Activated CD8-positive, alpha-beta T cell treated with anti-CD3 and anti-CD28 coated beads for 36 hours (primary cell): ENCODE measurements at regions not wholly inside any gene's neighbourhood (a gene's known extent, or its start where the extent isn't known, plus 50 kb on each side); places are given as distances from the start of the nearest gene placed in this dataset.

Experiments used
- ATAC-seq: fragments of 200-7000 bp; cut with Tn5 transposase; one replicate; pipeline ENCODE4 v1.10.0; 2021; ENCODE audit warnings: mild to moderate bottlenecking, moderate library complexity
- CTCF ChIA-PET: fragments of 350-600 bp; sonication (Branson Sonifier 250); formaldehyde crosslinking; loops from one replicate; lab custom pipeline; 2021; ENCODE audit warnings: antibody characterized with exemption; lab: Charles Lee
- POLR2A ChIA-PET: fragments of 350-600 bp; sonication (Branson Sonifier 250); formaldehyde crosslinking; loops from one replicate; lab custom pipeline; 2021; ENCODE audit warnings: antibody characterized with exemption; lab: Charles Lee
- DNase-seq: peaks from one replicate; pipeline ENCODE4 v3.0.0-alpha.2; 2020
- H3K27ac Mint-ChIP-seq: one replicate; pipeline ENCODE4 v1.8.0; 2021; ENCODE audit warnings: mild to moderate bottlenecking, mixed read lengths
- H3K27me3 Mint-ChIP-seq: one replicate; pipeline ENCODE4 v1.8.0; 2021; ENCODE audit warnings: mixed read lengths
- H3K36me3 Mint-ChIP-seq: one replicate; pipeline ENCODE4 v1.8.0; 2021; ENCODE audit warnings: low read depth, mixed read lengths
- H3K4me1 Mint-ChIP-seq: one replicate; pipeline ENCODE4 v1.8.0; 2021; ENCODE audit warnings: low read depth, mixed read lengths
- H3K4me3 Mint-ChIP-seq: one replicate; pipeline ENCODE4 v1.8.0; 2021; ENCODE audit warnings: mild to moderate bottlenecking, moderate library complexity, mixed read lengths
- H3K9me3 Mint-ChIP-seq: one replicate; pipeline ENCODE4 v1.8.0; 2021; ENCODE audit warnings: mixed read lengths
- intact Hi-C: fragments of 100-400 bp; cut with micrococcal nuclease; formaldehyde crosslinking; loops from one replicate; pipeline ENCODE4 v1.10.0; 2022
- TF ChIP-seq, protein P1 (sequence below): fragments of 200-600 bp; IDR thresholded peaks from one replicate; pipeline ENCODE4 v1.8.0; 2022; ENCODE audit warnings: antibody characterized with exemption, mild to moderate bottlenecking

DNA sequence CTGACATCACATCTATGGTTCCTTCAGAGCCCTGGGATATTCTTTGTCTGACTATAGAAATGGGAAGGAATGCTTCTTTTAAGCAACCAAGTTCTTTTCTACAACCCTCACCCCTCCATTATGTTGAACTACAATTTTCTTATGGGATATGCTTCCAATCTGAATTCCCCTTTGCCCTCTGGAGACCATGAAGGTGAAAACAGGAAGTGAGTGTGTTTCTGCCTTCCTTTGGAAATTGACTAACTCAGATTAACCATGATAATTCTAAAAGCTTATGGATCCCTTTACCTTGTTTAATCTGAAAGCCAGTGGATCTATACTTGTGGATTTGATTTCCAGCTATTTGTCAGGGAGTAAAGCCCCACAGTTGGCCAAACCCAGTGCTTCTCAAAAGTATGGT lies 90.8 kb upstream of the SERTM1 start:
- TF ChIP-seq, protein P1, sequence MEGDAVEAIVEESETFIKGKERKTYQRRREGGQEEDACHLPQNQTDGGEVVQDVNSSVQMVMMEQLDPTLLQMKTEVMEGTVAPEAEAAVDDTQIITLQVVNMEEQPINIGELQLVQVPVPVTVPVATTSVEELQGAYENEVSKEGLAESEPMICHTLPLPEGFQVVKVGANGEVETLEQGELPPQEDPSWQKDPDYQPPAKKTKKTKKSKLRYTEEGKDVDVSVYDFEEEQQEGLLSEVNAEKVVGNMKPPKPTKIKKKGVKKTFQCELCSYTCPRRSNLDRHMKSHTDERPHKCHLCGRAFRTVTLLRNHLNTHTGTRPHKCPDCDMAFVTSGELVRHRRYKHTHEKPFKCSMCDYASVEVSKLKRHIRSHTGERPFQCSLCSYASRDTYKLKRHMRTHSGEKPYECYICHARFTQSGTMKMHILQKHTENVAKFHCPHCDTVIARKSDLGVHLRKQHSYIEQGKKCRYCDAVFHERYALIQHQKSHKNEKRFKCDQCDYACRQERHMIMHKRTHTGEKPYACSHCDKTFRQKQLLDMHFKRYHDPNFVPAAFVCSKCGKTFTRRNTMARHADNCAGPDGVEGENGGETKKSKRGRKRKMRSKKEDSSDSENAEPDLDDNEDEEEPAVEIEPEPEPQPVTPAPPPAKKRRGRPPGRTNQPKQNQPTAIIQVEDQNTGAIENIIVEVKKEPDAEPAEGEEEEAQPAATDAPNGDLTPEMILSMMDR: no peak
- no peak overlapping the region for H3K27ac Mint-ChIP-seq
- peaks cover 1% of the 10 kb centered on the region for H3K27me3 Mint-ChIP-seq
- H3K4me1 Mint-ChIP-seq: no peaks in the 10 kb centered on the region
- H3K4me3 Mint-ChIP-seq: no peak overlapping the region
- H3K36me3 Mint-ChIP-seq: no peaks in the 10 kb centered on the region
- DNase-seq (no peak), ATAC-seq (no peak)
- CTCF ChIA-PET: interaction anchor here (1.4 kb wide), 1 partner anchor 15 kb away, joined by 3 read pairs; no protein-coding TSS in a partner anchor
- POLR2A ChIA-PET: no interaction called here
- intact Hi-C loops: no loop called here
- no peaks in the 10 kb centered on the region for H3K9me3 Mint-ChIP-seq

- no peak overlapping the region for H3K4me3 Mint-ChIP-seq
- H3K9me3 Mint-ChIP-seq: peaks cover 1% of the 10 kb centered on the region
- ChIA-PET CTCF (no interaction called here), POLR2A (no interaction called here)
- ATAC-seq: no peak
- no peaks in the 10 kb centered on the region for H3K27me3 Mint-ChIP-seq
- no peaks in the 10 kb centered on the region for H3K4me1 Mint-ChIP-seq
- H3K36me3 Mint-ChIP-seq: no peaks in the 10 kb centered on the region
- TF ChIP-seq, protein P1: no peak
- no peak overlapping the region for H3K27ac Mint-ChIP-seq
- intact Hi-C loops: no loop called here
- DNase-seq: no peak
Observed at GRCh38 chr13:36599641-36600040, 74.2 kb upstream of the SERTM1 start.

DNA sequence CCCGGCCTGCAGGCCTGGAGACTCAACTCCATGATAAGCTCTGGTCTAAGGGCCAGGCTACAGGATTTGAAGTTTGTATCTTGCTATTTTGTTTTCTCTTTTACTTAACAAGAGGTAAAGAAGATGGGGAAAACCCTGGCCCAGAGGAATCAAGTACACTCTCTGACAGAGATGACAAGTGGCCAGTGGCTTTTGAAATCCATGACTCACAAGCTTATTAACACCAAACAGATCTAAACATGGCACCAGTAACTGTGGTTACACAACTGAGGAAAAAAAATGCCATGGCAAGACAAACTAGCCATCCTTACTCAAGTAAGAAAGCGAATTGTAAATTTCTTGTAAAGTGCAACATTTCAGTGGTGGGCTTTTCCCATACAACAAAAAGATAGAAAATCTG lies 72.6 kb upstream of the SERTM1 start:
- ChIA-PET CTCF (interaction anchor here (1.3 kb wide), 1 partner anchor 9 kb away, joined by 3 read pairs; no protein-coding TSS in a partner anchor), POLR2A (no interaction called here)
- H3K36me3 Mint-ChIP-seq: no peaks in the 10 kb centered on the region
- H3K4me1 Mint-ChIP-seq: no peaks in the 10 kb centered on the region
- H3K27me3 Mint-ChIP-seq: no peaks in the 10 kb centered on the region
- intact Hi-C loops: no loop called here
- no peak overlapping the region for H3K27ac Mint-ChIP-seq
- H3K9me3 Mint-ChIP-seq: peaks cover 1% of the 10 kb centered on the region
- no peak for DNase-seq
- no peak for ATAC-seq
- TF ChIP-seq, protein P1: no peak
- H3K4me3 Mint-ChIP-seq: no peak overlapping the region

- POLR2A ChIA-PET: no interaction called here
- Mint-ChIP-seq H3K4me1 (no peaks in the 10 kb centered on the region), H3K4me3 (no peak overlapping the region), H3K27me3 (no peaks in the 10 kb centered on the region), H3K27ac (no peak overlapping the region), H3K36me3 (no peaks in the 10 kb centered on the region), H3K9me3 (peaks cover 1% of the 10 kb centered on the region)
- no peak for ATAC-seq
- CTCF ChIA-PET: no interaction called here
- TF ChIP-seq, protein P1: no peak
- intact Hi-C loops: no loop called here
- DNase-seq: no peak
Observed at GRCh38 chr13:36606060-36606459, 67.8 kb upstream of the SERTM1 start.

- DNase-seq (no peak), ATAC-seq (no peak)
- Mint-ChIP-seq H3K9me3 (no peaks in the 10 kb centered on the region), H3K4me1 (no peaks in the 10 kb centered on the region), H3K27me3 (no peaks in the 10 kb centered on the region), H3K36me3 (no peaks in the 10 kb centered on the region), H3K4me3 (no peak overlapping the region), H3K27ac (no peak overlapping the region)
- POLR2A ChIA-PET: no interaction called here
- intact Hi-C loops: no loop called here
- TF ChIP-seq, protein P1: no peak
- CTCF ChIA-PET: no interaction called here
Observed at GRCh38 chr13:36608474-36608873, 65.3 kb upstream of the SERTM1 start.
